Esophagus muscularis mucosa (tissue), 4 donors: ENCODE measurements at regions not wholly inside any gene's neighbourhood (a gene's known extent, or its start where the extent isn't known, plus 50 kb on each side); places are given as distances from the start of the nearest gene placed in this dataset.

Source experiments
- CTCF ChIP-seq, 3 experiments: fragments of 200-600 bp in 2 of 3; fragments of 450-650 bp in 1 of 3; sonication (generic) in 2 of 3; IDR thresholded peaks; one replicate each; pipeline ENCODE4 v1.5.1; 2017 to 2019; ENCODE audit warnings: antibody characterized with exemption in 3 of 3, mild to moderate bottlenecking in 2 of 3, moderate library complexity in 1 of 3
- EP300 ChIP-seq: sonication (generic); formaldehyde crosslinking; IDR thresholded peaks from one replicate; pipeline ENCODE4 v1.6.1; 2017; ENCODE audit warnings: antibody characterized with exemption
- POLR2A ChIP-seq: fragments of 450-650 bp; IDR thresholded peaks from one replicate; pipeline ENCODE4 v1.6.1; 2017; ENCODE audit warnings: antibody characterized with exemption, moderate library complexity, mild to moderate bottlenecking, low read depth
- POLR2AphosphoS5 ChIP-seq, 2 donors: sonication (generic); formaldehyde crosslinking; IDR thresholded peaks; one replicate each; pipeline ENCODE4 v1.6.1; 2017; ENCODE audit warnings: antibody characterized with exemption in 2 of 2

DNA sequence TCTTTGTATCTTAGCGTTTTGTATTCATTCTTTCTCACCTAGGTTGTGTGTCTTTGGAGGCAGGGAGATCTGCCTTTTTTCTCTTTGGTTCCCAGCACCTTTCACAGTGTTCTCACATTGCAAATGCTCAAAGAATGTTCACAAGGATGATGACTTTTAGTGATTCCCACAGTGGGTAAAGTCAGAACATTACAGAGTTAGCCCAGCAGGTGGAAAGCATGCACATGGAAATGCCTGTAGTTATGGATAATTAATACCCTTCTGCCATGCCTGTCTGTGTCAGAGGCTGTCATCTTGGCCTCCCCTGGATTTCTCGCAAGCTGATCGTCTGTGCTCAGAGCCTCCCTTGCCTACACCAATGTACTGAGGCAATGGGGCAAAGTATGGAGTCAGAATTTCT, 458.9 kb downstream of the LMO4 start:
- TF ChIP-seq CTCF (IDR thresholded peaks at IDR 0.05) (no peak), EP300 (no peak), POLR2AphosphoS5 (IDR thresholded peaks at IDR 0.05) (no peak), POLR2A (no peak)
